ENCODE measurements at regions not wholly inside any gene's neighbourhood (a gene's known extent, or its start where the extent isn't known, plus 50 kb on each side); places are given as distances from the start of the nearest gene placed in this dataset.

DNA sequence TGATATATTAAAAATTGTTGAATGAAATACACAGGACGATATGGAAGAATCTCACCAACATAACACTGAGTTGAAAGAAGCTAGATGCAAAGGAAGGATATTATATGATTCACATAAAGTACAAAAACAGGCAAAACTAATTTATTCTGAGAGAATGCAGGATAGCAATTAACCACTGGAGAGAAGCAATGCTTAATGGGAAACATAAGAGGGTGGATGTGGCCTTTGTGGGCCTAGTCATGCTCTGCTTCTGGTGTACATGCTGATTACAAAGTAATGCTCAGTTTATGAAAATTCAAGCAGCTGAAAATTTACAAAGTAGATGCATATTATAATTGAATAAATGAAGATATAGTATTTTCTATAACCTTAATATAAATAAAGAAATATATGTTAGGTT is 326.4 kb upstream of the ADAMTS5 start:
- TF ChIP-seq EZH2 (IDR thresholded peaks at IDR 0.05; ENCODE audit: insufficient read depth, low read length) (no peak), CTCF (IDR thresholded peaks at IDR 0.05; ENCODE audit: insufficient read depth, low read depth, low read length) (no peak)
